GM21737 (cell line): ENCODE measurements at regions not wholly inside any gene's neighbourhood (a gene's known extent, or its start where the extent isn't known, plus 50 kb on each side); places are given as distances from the start of the nearest gene placed in this dataset.

Experiments used
- ATAC-seq: cut with Tn5 transposase; IDR thresholded peaks from one replicate; pipeline ENCODE4 v1.9.1; 2021; ENCODE audit warnings: mild to moderate bottlenecking, moderate library complexity; ENCODE audit not compliant: unreplicated experiment

DNA sequence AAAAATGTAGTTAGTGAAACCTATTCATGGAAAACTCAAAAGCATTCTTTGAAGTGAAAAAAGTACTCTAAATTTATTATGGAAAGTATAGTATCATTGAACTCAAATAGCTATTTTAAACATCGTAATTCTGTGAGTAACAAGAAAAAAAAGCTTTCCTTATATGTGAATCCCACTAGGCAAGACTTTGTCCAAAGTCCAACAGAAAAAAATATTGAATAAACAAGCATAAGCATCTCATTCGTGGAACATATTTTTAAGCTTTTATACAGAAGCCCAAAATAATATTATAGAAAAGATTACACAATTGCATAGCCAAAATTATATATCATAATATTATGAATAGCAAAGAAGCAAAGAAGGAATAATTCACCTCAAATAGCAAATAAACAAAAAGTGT lies 79.4 kb upstream of the IFNE start:
- no peak for ATAC-seq

DNA sequence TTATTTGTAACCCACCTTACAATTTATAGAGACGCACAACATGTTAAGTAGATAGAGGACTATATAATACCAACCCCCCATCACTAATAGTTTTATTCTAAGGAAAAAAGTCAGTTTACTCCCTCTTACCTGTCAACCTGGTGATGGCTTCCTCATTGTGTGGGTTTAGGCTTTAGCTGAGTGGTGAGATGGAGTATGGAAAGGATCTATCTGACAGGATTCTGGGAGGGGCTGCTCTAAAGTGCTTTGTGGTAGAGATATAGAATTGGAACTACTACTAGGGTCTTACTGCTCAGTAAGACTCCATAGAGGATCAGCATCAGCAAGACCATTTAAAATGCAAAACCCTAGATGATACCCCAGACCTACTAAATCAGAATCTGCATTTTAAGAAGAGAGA lies 82.1 kb upstream of the IFNE start:
- no peak for ATAC-seq

DNA sequence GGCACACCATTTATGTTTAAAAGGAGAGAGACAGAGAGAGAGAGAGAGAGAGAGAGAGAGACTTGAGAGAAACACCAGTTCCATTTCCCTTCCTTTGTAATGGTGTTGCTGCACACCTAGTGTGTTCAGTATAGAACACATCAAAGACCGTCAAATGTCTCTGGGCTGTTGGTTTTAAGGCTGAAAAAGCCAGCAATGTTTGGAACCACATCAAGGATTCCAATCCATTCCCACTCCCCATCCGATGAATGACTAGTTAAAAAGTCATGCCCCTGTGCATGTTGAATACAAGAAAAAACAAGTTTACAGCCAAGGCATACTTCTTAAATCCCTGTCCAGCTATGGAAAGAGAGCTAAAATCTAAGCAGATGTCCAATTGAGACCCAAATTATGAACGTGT lies 83.0 kb upstream of the IFNE start:
- ATAC-seq = no peak

DNA sequence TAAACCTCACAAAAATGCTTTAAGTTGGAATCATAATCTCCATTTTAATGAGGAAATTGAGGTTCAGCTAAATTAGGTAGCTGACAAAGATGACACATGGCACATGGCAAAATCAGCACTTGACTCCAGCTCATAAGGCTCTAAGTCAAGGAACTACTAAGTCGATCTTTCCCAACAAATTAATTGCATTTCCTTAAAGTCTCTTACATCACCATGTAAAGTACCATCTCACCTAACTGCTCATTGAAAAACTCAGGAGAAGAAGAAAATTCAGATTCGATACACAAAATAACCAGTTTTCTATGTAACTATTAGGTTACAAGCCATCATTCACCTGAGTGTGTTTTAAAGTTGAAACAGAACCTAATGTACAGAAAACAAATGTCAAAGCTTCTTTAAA lies 85.8 kb upstream of the IFNE start:
- no peak for ATAC-seq

DNA sequence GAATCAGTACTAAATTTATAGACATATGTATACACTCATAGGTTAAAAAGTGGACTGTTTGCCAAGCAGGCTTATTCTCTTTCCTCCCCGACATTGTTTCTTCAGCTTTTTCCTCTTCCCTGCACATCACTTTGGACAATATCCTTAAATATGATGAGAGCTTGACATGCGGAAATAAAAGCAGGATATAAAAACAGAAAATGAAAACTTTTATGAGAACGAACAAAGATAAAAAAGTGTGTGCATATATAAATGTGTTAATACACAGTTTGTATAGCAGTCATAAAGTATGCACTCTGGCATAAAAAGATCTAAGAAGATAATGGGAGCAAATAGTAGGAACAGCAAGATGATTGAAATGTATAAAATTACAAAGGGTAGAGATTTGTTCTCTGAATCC lies 86.4 kb upstream of the IFNE start:
- no peak for ATAC-seq

DNA sequence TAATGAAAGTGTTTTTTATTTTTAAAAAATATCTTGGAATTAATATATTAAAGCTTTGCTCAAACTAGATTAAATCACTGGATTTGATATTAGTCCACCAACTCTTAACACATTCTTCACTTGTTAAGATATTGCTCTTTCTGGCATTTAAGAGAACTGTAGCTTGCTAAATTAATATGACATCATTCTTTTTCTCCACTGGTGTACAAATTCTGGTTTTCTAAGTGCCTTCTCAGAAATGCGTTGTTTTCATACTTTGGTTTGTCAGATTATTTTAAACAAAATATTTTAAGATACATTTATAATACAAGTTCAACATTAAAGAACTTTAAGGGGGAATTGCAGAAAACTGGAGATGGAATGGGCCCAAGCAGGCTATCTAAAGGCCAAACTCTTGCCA lies 87.6 kb upstream of the IFNE start:
- no peak for ATAC-seq

DNA sequence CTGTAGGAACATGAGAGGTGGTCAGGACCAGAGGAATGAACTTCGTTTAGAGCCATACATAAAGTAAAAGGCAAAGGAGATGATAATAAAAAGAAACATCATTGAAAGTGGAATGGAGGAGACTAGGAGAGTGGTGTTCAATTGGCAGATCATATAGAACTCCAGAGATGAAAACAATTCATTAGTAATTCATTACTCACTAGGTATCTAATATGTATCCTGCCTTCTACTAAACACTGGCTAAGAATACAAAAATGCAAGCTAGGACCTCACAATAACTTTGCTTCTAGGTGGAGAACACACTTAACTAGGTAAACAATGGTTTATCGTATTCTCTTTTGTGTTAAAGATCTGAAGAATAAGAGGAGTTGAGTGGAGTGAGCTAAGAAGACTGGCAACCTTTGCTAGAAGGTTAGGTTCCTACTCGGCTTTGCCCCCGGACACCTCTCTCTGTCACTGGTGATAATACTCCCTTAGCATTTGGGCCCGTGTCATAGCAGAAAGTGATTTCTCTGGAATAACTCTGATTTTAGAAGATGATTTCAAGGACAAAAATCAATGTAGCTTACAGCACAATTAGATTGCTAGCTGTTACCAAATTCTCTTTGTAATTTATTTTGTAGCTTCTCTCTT lies 88.6 kb upstream of the IFNE start:
- ATAC-seq = no peak

DNA sequence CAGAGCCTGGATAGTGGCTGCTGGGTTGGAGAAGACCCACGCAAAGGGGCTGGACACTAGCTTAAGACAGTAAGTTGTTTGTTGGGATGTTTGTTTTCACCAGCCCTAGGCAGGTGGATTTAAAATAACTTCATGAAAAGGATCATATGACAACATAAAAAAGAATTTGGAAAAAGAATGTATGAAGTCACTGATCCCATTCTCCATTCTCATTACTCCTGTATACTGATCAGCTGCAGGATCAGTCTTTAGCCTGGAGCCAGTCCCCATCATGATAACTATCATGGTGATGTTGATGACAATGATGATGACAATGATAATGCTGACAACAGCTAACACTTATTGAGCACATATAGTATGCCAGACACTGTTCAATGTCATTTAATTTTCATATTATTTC lies 92.1 kb upstream of the IFNE start:
- no peak for ATAC-seq

DNA sequence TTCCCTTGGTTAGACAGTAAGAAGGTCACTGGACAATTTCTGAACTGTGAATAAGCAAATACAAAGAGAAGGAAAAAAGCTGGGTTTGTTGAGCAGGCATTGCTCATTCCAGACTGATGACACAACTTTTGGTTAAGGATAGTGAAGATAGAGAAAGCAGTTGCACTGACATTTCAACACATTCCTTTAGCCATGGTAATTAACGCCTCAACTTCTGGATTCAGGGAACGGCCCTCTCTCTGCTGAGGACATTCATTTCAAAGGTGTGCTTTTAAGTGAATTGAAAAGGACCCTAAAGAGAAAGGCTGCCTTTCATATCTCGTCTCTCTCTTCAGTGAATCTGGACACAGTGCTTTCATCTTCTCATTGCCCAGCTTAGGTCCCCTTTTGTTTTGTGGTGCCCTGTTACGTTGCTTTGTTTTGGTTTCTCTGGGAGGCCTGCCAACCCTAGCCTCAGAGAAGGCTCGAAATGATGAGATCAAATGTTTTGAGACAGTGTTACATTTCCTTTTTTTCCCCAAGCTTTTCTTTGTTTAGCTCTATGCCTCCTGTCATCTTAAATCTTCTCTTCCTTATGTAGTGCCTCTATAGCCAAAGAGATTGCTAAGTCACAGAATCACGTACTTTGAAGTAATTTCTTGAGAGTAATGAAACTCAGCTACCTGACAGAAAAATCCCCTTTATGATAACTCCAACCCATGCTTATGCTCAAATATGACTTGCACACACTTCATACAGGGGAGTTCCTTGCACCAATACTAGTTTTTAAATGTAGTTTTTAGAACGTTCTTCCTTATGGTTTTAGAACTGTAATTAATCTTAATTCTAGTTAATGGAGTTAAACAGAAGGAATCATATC lies 94.4 kb upstream of the IFNE start:
- ATAC-seq = no peak

DNA sequence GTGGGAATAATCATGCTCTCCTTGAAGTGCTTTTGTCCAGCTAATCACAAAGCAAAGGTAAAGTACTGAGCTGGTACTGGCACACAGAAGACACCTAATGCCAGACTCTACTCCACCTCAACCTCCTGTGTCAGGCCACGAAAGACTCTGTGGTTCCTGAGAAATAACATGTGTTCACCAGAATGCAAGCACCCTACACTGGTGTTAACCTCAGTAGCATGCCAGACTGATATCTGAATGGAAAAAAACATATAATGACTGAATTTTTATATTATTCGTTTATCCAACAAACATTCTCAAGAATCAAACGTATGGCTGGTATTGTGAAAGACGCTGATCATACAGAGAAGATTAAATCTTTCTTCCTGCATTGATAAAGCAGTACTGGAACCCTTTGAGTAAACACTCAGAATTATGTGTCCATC lies 97.1 kb upstream of the IFNE start:
- no peak for ATAC-seq

DNA sequence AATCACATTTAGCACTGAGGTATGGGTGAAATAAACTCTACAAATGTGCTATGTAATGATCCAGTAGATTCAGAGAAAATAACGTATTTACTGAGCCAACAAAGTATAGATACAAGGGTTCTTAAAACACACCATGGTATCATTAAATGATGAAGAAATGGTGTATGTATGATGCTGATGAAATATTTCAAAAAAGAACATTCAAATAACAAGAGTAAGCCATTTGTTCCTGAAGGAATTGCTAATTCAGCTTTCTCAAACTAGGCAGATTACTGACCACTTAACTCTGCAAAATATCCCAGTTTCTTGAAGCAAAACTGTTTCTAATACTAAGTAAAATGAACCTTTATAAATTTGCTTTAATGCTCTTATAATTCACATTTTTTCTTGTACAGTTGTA lies 97.6 kb upstream of the IFNE start:
- no peak for ATAC-seq

DNA sequence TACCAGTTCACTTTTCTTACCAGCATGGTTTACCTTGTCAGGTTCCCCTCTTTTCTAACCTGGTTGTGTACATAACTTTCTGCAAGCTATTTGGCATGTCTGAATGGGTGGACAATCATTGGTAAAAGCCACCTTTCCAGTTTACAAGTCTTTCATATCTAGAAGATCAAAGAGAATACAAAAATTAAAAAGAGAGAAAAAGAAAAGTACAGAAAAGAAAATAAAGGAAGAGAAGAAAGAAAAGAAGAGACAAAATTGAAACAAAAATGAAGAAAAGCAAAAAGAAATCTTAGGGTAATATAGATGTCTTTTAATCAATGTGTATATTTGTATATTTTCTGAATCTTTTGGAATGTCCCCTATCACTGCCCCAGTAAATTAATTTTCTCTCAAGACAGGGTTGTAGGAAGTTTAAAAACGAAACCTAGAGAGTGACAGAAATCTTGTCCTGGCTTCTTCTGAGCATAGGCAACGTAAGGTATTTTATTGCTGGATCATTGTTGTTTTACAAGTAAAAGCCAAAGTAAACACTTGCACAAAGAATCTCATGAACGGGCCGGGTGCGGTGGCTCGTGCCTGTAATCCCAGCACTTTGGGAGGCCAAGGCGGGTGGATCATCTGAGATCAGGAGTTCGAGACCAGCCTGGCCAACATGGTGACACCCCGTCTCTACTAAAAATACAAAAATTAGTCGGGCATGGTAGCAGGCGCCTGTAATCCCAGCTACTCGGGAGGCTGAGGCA lies 98.7 kb upstream of the IFNE start:
- no peak for ATAC-seq

DNA sequence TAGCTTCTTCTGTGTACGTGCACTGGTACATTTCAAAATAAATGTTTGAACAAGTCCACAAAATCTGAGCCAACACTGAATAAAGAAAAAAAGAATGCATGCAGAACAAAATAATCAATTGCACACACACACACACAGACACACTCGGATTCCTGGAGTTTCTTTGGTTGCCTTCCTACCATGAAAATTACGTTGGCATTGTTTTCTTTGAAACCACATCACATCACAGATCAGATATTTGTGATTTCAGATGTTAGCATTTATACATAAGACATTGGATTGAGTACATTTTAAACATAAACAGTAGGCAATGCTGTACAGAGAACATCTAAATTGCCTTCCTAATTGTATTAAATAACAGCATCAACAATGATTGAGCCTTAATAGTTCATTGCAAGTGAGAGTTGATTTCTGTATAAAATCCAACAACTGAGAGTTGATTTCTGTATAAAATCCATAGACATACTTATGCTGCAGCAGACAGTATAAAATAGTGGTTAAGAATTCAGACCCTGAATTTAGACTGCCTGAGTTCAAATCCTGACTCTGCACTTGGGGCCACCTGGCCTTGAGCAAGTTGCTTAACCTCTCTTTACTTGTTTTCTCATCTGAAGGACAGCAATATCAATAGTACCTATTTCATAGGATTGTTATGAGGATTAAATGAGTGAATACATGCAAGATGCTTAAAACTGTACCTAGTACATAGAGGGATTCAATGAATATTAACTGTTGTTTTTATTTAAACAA lies 101.7 kb upstream of the IFNE start:
- no peak for ATAC-seq

DNA sequence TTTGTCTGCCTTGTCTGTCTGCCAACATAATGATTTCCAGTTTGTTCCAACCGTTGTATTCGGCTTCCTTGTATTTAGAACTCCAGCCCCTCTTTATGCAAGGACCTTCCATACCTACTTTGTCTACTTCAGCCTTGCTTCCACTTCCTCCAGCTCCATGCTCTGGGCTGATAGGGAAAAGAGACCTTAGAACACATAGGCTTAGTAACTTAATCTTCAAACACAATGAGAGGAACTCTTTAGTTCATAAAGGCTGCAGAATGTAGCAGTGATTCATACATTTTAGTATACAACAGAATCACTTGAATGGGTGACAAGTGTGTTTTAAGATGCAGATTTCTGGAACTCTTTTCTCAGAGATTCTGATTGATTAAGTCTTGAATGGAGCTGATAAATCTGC lies 102.8 kb upstream of the IFNE start:
- no peak for ATAC-seq

DNA sequence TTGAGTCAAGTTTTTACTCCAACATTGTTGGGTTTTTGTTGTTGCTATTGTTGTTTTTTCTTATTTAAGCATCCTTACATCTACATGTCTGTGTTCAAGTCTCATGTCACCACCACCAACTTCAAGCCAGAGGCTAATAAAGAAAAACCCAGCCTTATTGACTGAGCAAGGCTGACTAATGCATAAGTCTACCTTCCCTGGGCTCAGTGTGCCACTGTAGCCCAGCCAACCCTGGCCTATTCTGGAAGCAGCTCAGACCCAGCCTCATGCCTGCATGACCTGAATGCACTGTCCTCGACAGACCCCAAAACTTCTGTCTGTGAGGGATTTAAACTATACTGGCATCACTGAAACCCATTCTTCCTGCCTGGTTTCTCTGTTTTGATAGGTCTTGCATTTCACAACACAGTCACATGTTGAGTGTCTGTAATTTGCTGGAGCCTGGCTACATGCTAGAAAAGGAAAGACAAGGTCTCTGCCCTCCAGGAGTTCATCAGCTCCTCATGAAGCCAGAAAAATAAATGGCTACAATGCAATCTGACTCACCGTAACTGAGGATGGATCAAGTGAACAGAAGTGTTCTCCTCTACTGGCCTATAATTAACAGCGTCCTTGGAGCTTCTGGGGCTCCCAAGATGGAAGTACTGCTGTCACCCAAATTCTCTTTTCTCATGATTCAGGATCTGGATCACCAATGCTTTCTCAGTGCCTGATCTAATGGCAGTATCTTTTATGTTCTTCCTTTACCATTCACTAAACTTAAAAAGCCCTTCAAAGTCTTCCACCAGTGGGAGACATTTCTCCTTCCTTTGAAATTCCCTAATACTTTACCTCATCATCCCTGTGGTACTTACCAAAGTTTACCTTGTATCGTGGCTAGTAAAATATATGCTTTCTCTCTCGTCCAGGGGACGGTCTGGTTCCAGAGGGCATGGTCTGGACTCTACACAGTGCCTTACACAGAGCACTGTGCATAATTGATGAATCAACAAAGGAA lies 103.9 kb upstream of the IFNE start:
- ATAC-seq = no peak

DNA sequence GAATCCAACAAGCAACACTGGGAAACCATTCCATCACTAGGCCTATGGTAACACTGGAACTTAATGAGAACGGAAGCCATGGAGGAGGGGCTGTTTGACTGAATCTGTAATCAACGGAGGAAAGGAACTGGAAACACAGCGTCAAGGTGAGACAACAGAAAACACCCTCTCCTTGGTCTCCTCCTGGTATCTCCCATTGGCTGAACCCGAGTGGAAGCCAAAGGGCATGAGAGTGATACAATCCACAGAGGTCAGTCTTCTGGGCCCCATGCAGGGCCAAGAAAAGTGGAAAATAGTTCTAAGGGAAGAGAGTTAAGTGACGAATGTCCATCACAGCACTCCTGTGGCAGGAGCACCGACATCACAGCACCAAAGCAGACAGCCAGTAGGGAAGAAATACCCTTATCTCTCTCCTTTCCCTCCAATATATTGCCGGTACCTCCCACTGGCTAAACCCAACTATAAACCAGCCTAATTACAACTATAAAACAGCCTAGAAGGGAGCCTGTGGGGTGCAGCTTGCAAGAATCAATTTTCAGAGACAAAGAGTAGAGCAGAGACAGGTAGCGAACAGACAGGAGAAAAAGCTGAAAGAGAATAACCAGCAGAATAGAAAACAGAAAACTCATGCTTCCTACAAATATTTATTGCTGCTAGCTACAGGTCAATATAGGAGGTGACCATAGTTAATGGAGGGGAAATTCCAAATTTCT lies 107.4 kb upstream of the IFNE start:
- no peak for ATAC-seq

DNA sequence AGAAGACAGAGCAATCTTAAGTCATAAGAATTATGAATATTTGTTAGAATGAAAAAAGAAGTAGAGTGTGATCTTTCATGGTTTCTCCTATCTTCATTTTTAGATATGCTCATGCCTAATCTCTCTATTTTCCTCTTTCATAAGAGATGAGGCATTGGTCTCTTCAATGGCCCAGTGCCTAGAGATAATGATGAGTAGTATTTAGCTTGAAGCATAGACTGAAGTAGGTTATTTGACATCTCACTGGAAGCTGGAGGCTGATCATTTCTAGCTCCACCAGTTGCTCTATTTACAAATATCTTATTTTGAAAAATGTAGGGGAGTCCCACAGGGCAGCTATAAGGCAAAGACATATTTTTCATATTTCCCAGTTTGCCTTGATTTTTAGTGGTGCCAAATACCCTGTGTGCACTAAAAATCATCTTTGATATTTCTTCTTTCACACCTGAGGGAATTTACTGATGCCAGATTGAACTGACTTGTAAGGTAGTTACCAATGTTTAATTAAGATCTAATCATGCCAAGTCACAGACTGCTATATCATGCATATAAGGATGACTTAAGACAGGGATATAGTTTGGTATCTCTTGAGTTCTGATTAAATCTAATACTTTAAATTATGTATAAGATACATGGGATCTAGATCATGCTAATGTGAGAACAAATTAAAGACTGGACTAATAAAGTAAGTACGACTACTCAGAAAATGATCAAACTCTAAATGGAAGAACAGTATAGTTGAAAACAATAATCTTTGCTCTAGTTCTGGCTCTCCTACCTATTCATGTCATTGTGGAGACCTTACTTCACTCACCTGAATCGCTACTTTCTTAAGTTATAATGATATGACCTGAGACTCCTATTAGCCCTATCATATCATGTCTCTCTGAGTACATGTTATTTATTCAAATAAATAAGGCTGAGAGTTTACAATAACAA lies 108.2 kb upstream of the IFNE start:
- no peak for ATAC-seq
